Fibroblast of skin of right biceps (primary cell): ENCODE measurements at regions not wholly inside any gene's neighbourhood (a gene's known extent, or its start where the extent isn't known, plus 50 kb on each side); places are given as distances from the start of the nearest gene placed in this dataset.

Experiments
- DNase-seq: peaks from one replicate; pipeline ENCODE4 v3.0.0-alpha.2; 2013

GRCh38 chr2:119104414-119104813 is 54.1 kb downstream of the C1QL2 start:
- no peak for DNase-seq

GRCh38 chr2:119102964-119103363 is 55.6 kb downstream of the C1QL2 start:
- DNase-seq, result no peak

GRCh38 chr2:119088416-119088815 is 70.1 kb downstream of the C1QL2 start:
- no peak for DNase-seq

- no peak for DNase-seq
Observed at GRCh38 chr2:119086327-119086726, 72.2 kb downstream of the C1QL2 start.

- DNase-seq, result no peak
Observed at GRCh38 chr2:119085613-119086012, 72.9 kb downstream of the C1QL2 start.

GRCh38 chr2:119083416-119083815 is 75.1 kb downstream of the C1QL2 start:
- no peak for DNase-seq

GRCh38 chr2:119082821-119083400 is 75.6 kb downstream of the C1QL2 start:
- no peak for DNase-seq

GRCh38 chr2:119078796-119079195 is 79.8 kb downstream of the C1QL2 start:
- DNase-seq, result no peak

GRCh38 chr2:119076713-119077112 is 81.8 kb downstream of the C1QL2 start:
- DNase-seq, result no peak

- DNase-seq, result no peak
Observed at GRCh38 chr2:119073213-119073612, 85.3 kb downstream of the C1QL2 start.

- DNase-seq, result no peak
Observed at GRCh38 chr2:119071476-119071875, 87.1 kb downstream of the C1QL2 start.

- no peak for DNase-seq
Observed at GRCh38 chr2:119069781-119070180, 88.8 kb downstream of the C1QL2 start.

- no peak for DNase-seq
Observed at GRCh38 chr2:119068154-119068725, 90.3 kb downstream of the C1QL2 start.

- DNase-seq, result peak; percentile 4
Observed at GRCh38 chr2:119066272-119066804, 92.2 kb downstream of the C1QL2 start.

GRCh38 chr2:119065146-119065545 is 93.4 kb downstream of the C1QL2 start:
- no peak for DNase-seq

- no peak for DNase-seq
Observed at GRCh38 chr2:119064567-119064966, 94.0 kb downstream of the C1QL2 start.

GRCh38 chr2:119063177-119063576 is 95.4 kb downstream of the C1QL2 start:
- no peak for DNase-seq

GRCh38 chr2:119062652-119063051 is 95.9 kb downstream of the C1QL2 start:
- no peak for DNase-seq

- no peak for DNase-seq
Observed at GRCh38 chr2:119062179-119062578, 96.4 kb downstream of the C1QL2 start.

- DNase-seq, result no peak
Observed at GRCh38 chr2:119059940-119060339, 98.6 kb downstream of the C1QL2 start.

- no peak for DNase-seq
Observed at GRCh38 chr2:119059287-119059686, 99.3 kb downstream of the C1QL2 start.

GRCh38 chr2:119053700-119054436 is 104.7 kb downstream of the C1QL2 start:
- no peak for DNase-seq

GRCh38 chr2:119051263-119051662 is 107.3 kb downstream of the C1QL2 start:
- DNase-seq, result no peak
